ENCODE measurements at regions not wholly inside any gene's neighbourhood (a gene's known extent, or its start where the extent isn't known, plus 50 kb on each side); places are given as distances from the start of the nearest gene placed in this dataset.

DNA sequence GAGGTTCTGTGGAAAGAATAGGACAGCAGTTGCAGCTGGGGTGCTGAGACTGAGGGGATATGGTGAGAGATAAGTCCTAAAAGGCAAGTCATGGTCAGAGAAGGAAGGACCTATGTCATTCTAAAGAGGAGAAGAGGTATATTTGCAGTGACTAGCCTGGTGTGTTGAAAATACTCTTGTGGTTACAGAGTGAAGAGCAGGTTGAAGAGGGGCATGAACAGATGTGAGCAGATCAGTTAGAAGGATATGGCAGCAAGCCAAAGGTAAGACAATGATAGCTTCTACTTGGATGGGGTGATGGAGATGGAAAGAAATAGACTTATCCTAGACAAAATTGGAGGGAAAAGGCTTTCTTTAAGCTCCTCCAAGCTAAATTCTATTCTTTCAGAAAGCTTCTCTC lies 469.8 kb upstream of the CPEB2 start:
- intact Hi-C loops (cut with DNase I; ENCODE audit: low total_unique reads) = no loop called here
- Histone ChIP-seq H3K4me3 (no peak overlapping the region), H3K27me3 (replicated peaks in 1 of 7) (no peaks in the 10 kb centered on the region), H3K9me3 (no peaks in the 10 kb centered on the region), H3K36me3 (no peaks in the 10 kb centered on the region), H3K27ac (no peak overlapping the region), H3K4me1 (no peaks in the 10 kb centered on the region)
- no peak for DNase-seq
- TF ChIP-seq, protein P1, sequence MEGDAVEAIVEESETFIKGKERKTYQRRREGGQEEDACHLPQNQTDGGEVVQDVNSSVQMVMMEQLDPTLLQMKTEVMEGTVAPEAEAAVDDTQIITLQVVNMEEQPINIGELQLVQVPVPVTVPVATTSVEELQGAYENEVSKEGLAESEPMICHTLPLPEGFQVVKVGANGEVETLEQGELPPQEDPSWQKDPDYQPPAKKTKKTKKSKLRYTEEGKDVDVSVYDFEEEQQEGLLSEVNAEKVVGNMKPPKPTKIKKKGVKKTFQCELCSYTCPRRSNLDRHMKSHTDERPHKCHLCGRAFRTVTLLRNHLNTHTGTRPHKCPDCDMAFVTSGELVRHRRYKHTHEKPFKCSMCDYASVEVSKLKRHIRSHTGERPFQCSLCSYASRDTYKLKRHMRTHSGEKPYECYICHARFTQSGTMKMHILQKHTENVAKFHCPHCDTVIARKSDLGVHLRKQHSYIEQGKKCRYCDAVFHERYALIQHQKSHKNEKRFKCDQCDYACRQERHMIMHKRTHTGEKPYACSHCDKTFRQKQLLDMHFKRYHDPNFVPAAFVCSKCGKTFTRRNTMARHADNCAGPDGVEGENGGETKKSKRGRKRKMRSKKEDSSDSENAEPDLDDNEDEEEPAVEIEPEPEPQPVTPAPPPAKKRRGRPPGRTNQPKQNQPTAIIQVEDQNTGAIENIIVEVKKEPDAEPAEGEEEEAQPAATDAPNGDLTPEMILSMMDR (IDR thresholded peaks at IDR 0.05 in 8 of 11, conservative IDR thresholded peaks at IDR 0.05 in 3 of 11) = no peak
- TF ChIP-seq POLR2A (IDR thresholded peaks at IDR 0.05) (no peak), POLR2AphosphoS5 (IDR thresholded peaks at IDR 0.05) (no peak)

DNA sequence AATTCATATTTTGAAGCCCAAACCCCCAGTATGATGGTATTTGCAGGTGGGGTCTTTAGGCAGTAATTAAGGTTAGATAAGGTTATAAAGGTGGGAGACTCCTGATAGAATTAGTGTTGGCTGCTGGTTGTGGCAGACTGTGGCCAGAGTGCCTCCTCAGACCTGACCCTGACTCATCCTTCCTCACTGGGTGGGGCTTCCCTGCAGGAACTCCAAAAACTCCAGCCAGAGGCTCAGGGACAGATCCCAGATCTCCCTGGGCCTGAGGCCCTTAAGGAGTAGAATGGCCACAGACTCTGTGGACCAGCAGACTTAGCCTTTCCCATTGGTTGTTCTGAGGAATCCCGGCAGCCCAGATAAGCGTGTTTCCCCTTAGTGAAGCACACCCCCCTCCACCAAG lies 463.0 kb upstream of the CPEB2 start:
- H3K4me3 ChIP-seq = no peak overlapping the region
- intact Hi-C loops (cut with DNase I; ENCODE audit: low total_unique reads) = no loop called here
- no peak overlapping the region for H3K27ac ChIP-seq
- no peaks in the 10 kb centered on the region for H3K27me3 ChIP-seq (replicated peaks in 1 of 7)
- TF ChIP-seq, protein P1 (IDR thresholded peaks at IDR 0.05 in 8 of 11, conservative IDR thresholded peaks at IDR 0.05 in 3 of 11) = no peak
- TF ChIP-seq POLR2A (IDR thresholded peaks at IDR 0.05) (no peak), POLR2AphosphoS5 (IDR thresholded peaks at IDR 0.05) (no peak)
- peaks cover 0 to 14% (median 7%) of the 10 kb centered on the region in 8 donors for H3K9me3 ChIP-seq
- no peaks in the 10 kb centered on the region for H3K36me3 ChIP-seq
- 74 to 90% (median 82%) methylated on average over 1 to 2 of the region's 2 CpGs for WGBS, 5 donors
- H3K4me1 ChIP-seq = no peaks in the 10 kb centered on the region
- no peak for DNase-seq

DNA sequence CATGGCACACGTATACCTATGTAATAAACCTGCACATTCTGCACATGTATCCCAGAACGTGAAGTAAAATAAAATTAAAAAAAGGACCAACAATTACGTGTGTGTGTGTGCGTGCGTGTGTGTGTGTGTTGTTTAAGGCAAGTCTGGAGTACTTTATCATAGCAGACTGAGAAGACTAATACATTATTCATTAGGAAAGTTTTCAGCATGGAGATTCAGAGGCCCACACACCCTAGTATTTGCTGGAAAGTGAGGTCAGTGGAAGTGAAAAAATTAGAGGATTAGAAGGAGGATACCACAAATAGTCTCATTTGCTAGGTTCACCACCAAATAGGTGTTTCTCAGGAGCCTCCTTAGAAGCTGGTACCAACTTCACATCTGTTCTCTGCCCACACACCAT lies 457.1 kb upstream of the CPEB2 start:
- Histone ChIP-seq H3K27ac (no peak overlapping the region), H3K4me1 (no peaks in the 10 kb centered on the region), H3K9me3 (peaks cover 0 to 25% (median 7%) of the 10 kb centered on the region in 8 donors), H3K36me3 (no peaks in the 10 kb centered on the region), H3K27me3 (replicated peaks in 1 of 7) (no peaks in the 10 kb centered on the region), H3K4me3 (no peak overlapping the region)
- TF ChIP-seq POLR2AphosphoS5 (IDR thresholded peaks at IDR 0.05) = no peak
- WGBS, 5 donors = 90 to 96% (median 91%) methylated on average over 5 of the region's 5 CpGs
- intact Hi-C loops (cut with DNase I; ENCODE audit: low total_unique reads) = no loop called here
- no peak for DNase-seq

DNA sequence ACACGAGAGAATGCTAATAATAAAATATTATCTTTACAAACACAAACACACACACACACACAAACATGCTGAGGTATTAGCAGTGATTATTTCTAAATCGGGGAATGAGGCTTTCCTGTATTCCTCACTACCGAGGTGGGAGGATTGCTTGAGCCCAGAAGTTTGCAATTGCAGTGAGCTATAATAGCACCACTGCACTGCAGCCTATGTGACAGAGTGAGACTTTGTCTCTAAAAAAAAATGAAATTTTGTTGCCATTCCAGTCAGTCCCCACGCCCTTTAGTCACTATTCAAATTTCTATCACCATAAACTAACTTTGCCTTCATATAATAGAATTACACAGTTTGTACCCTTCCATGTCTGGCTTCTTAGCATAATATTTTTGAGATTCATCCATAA lies 456.5 kb upstream of the CPEB2 start:
- no peaks in the 10 kb centered on the region for H3K4me1 ChIP-seq
- no peak for DNase-seq
- intact Hi-C loops (cut with DNase I; ENCODE audit: low total_unique reads) = no loop called here
- H3K9me3 ChIP-seq = peaks cover 0 to 25% (median 7%) of the 10 kb centered on the region in 8 donors
- no peaks in the 10 kb centered on the region for H3K27me3 ChIP-seq (replicated peaks in 1 of 7)
- no peak overlapping the region for H3K27ac ChIP-seq
- TF ChIP-seq POLR2AphosphoS5 (IDR thresholded peaks at IDR 0.05) (no peak), POLR2A (IDR thresholded peaks at IDR 0.05) (no peak)
- TF ChIP-seq, protein P1 (IDR thresholded peaks at IDR 0.05 in 8 of 11, conservative IDR thresholded peaks at IDR 0.05 in 3 of 11) = no peak
- no peak overlapping the region for H3K4me3 ChIP-seq
- 75 to 87% (median 79%) methylated on average over 4 of the region's 4 CpGs for WGBS, 5 donors
- no peaks in the 10 kb centered on the region for H3K36me3 ChIP-seq

DNA sequence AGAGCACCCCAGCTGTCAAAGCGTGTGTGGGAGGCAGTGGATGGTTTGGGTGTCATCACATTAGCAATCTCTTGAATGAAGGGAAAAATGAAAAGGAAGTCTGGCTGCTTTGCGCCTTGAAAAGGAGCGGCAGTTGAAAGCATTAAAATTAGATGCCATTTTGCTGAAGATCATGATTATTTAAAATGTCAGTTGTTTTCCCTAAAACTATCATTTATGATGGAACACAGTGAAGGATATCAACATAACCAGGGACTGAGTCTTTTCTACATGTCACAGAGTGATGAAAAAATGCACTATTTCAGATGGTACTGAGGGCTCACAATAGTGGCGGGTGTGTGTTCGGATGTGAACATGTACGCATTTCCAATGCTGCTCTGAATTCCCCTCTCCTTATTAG lies 450.2 kb upstream of the CPEB2 start:
- no peak for DNase-seq
- H3K9me3 ChIP-seq = peaks cover 0 to 12% (median 0%) of the 10 kb centered on the region in 8 donors
- TF ChIP-seq, protein P1 (IDR thresholded peaks at IDR 0.05 in 8 of 11, conservative IDR thresholded peaks at IDR 0.05 in 3 of 11) = no peak
- TF ChIP-seq POLR2A (IDR thresholded peaks at IDR 0.05) (no peak), POLR2AphosphoS5 (IDR thresholded peaks at IDR 0.05) (no peak)
- WGBS, 5 donors = 90 to 96% (median 91%) methylated on average over 6 of the region's 6 CpGs
- H3K4me1 ChIP-seq = no peaks in the 10 kb centered on the region
- intact Hi-C loops (cut with DNase I; ENCODE audit: low total_unique reads) = no loop called here
- no peaks in the 10 kb centered on the region for H3K27me3 ChIP-seq (replicated peaks in 1 of 7)
- no peak overlapping the region for H3K27ac ChIP-seq
- no peaks in the 10 kb centered on the region for H3K36me3 ChIP-seq
- H3K4me3 ChIP-seq = no peak overlapping the region

Data from spleen (tissue), 11 donors.